GM12878 (cell line): ENCODE measurements at regions not wholly inside any gene's neighbourhood (a gene's known extent, or its start where the extent isn't known, plus 50 kb on each side); places are given as distances from the start of the nearest gene placed in this dataset.

ENCODE experiments used
- ATAC-seq: fragments of 200-7000 bp; cut with Tn5 transposase; 3 replicates; pipeline ENCODE4 v1.9.1; 2020; ENCODE audit warnings: mild to moderate bottlenecking, moderate library complexity
- BruUV-seq: library from RNA; stranded (reverse); fragments of 400-500 nt; replicated peaks from 2 replicates; lab custom pipeline; 2021; lab: Mats Ljungman, UMichigan
- CTCF ChIA-PET: fragments of 300-600 bp; sonication (Branson Sonifier 250); formaldehyde crosslinking; extraction: SDS; loops from one replicate; lab custom pipeline; 2021; ENCODE audit warnings: inconsistent platforms; lab: Yijun Ruan, JAX
- POLR2A ChIA-PET: fragments of 350-600 bp; formaldehyde crosslinking; extraction: SDS; loops from one replicate; lab custom pipeline; 2021; ENCODE audit warnings: inconsistent platforms; lab: Charles Lee
- RAD21 ChIA-PET: fragments of 300-600 bp; sonication (Branson Sonifier 250); formaldehyde crosslinking; loops from one replicate; lab custom pipeline; 2023; ENCODE audit warnings: antibody characterized with exemption; ENCODE audit not compliant: unreplicated experiment; lab: Charles Lee
- SMC1A ChIA-PET: fragments of 300-600 bp; sonication (Branson Sonifier 250); formaldehyde crosslinking; loops from one replicate; lab custom pipeline; 2023; ENCODE audit not compliant: unreplicated experiment, uncharacterized antibody; lab: Charles Lee
- DNase-seq: peaks from one replicate; pipeline ENCODE4 v3.0.0-alpha.2; 2011; ENCODE audit warnings: low read depth, low spot score
- FAIRE-seq: peaks from 3 replicates; lab custom pipeline; 2011; peaks lifted over from hg19 to GRCh38; lab: Jason Lieb, UNC
- H2AFZ ChIP-seq: 2 replicates; pipeline ENCODE4 v1.6.0; 2011; ENCODE audit warnings: low read depth, low read length, control low read depth; ENCODE audit not compliant: control insufficient read depth
- H3K27ac ChIP-seq: 2 replicates; pipeline ENCODE4 v1.5.1; 2011; ENCODE audit warnings: control low read depth; ENCODE audit not compliant: control insufficient read depth, insufficient read depth
- H3K27me3 ChIP-seq, 2 experiments: replicated peaks in 1 of 2; 2 replicates each; pipeline versions ENCODE4 v1.6.0 to v1.6.1; 2011; ENCODE audit warnings: low read length in 1 of 2; ENCODE audit not compliant: control insufficient read depth in 2 of 2, insufficient read depth in 2 of 2
- H3K36me3 ChIP-seq, 2 experiments: 2 replicates each; pipeline ENCODE4 v1.5.1; 2011; ENCODE audit warnings: low read length in 1 of 2; ENCODE audit not compliant: control insufficient read depth in 2 of 2, insufficient read depth in 2 of 2
- H3K4me1 ChIP-seq: 2 replicates; pipeline ENCODE4 v1.6.1; 2011; ENCODE audit warnings: mild to moderate bottlenecking, low read length, moderate library complexity, mixed read lengths; ENCODE audit not compliant: control insufficient read depth, insufficient read depth
- H3K4me2 ChIP-seq: 2 replicates; pipeline ENCODE4 v1.6.0; 2011; ENCODE audit warnings: control low read depth; ENCODE audit not compliant: control insufficient read depth, insufficient read depth
- H3K4me3 ChIP-seq: fragments of 200-600 bp; sonication (generic); 2 replicates; pipeline ENCODE4 v1.5.1; 2016
- H3K79me2 ChIP-seq: 2 replicates; pipeline ENCODE4 v1.6.0; 2011; ENCODE audit warnings: low read length; ENCODE audit not compliant: control insufficient read depth, insufficient read depth
- H3K9ac ChIP-seq: 2 replicates; pipeline ENCODE4 v1.8.0; 2011; ENCODE audit warnings: low read length, control low read depth, mixed read lengths; ENCODE audit not compliant: control insufficient read depth, insufficient read depth
- H3K9me3 ChIP-seq: replicated peaks from 3 replicates; pipeline ENCODE4 v1.5.1; 2011; ENCODE audit warnings: mild to moderate bottlenecking, low read length; ENCODE audit not compliant: control insufficient read depth, insufficient read depth
- H4K20me1 ChIP-seq: 2 replicates; pipeline ENCODE4 v1.6.0; 2011; ENCODE audit not compliant: control insufficient read depth, insufficient read depth
- CHD2 ChIP-seq: IDR thresholded peaks from 2 replicates; pipeline ENCODE4 v1.6.1; 2011; ENCODE audit warnings: low read depth, low read length, improper control_type of control experiment, borderline replicate concordance
- IKZF1 ChIP-seq: fragments of 450-650 bp; conservative IDR thresholded peaks from 2 replicates; pipeline ENCODE4 v1.6.1; 2017; ENCODE audit warnings: antibody characterized with exemption, mild to moderate bottlenecking
- PAX5 ChIP-seq: IDR thresholded peaks from 2 replicates; pipeline ENCODE4 v1.6.1; 2011; ENCODE audit warnings: low read depth, low read length, borderline replicate concordance
- RB1 ChIP-seq: fragments of 450-650 bp; formaldehyde crosslinking; IDR thresholded peaks from 2 replicates; pipeline ENCODE4 v1.6.1; 2017; ENCODE audit warnings: mild to moderate bottlenecking, borderline replicate concordance
- SMAD1 ChIP-seq: fragments of 450-650 bp; IDR thresholded peaks from 2 replicates; pipeline ENCODE4 v1.6.1; 2018; ENCODE audit warnings: mild to moderate bottlenecking, low read depth; ENCODE audit not compliant: partially characterized antibody
- SREBF1 ChIP-seq: IDR thresholded peaks from 2 replicates; pipeline ENCODE4 v1.6.1; 2012; ENCODE audit warnings: mild to moderate bottlenecking, low read length
- WGBS: methylation state at CpG from one replicate; pipeline ENCODE4 v1.1.6; 2016; ENCODE audit warnings: low lambda C conversion rate; ENCODE audit not compliant: insufficient replicate concordance, insufficient coverage; ENCODE audit errors: missing lambda C conversion rate; 5-methylcytosine and 5-hydroxymethylcytosine counted together
- in situ Hi-C: fragments of 300-500 bp; cut with MboI; formaldehyde crosslinking; loops from 9 replicates; pipeline ENCODE4 v1.14.3; 2018; ENCODE audit warnings: mixed read lengths
- intact Hi-C: fragments of 100-400 bp; cut with micrococcal nuclease; formaldehyde crosslinking; loops from one replicate; pipeline ENCODE4 v1.14.2; 2022; ENCODE audit not compliant: unreplicated experiment
- TF ChIP-seq, protein P1 (sequence below): fragments of 150-350 bp; IDR thresholded peaks from 2 replicates; pipeline ENCODE4 v1.6.1; 2016; ENCODE audit warnings: low read depth, low read length
- TF ChIP-seq, protein P2 (sequence below): fragments of 450-650 bp; IDR thresholded peaks from 2 replicates; pipeline ENCODE4 v1.6.1; 2017; ENCODE audit warnings: mild to moderate bottlenecking, moderate library complexity

DNA sequence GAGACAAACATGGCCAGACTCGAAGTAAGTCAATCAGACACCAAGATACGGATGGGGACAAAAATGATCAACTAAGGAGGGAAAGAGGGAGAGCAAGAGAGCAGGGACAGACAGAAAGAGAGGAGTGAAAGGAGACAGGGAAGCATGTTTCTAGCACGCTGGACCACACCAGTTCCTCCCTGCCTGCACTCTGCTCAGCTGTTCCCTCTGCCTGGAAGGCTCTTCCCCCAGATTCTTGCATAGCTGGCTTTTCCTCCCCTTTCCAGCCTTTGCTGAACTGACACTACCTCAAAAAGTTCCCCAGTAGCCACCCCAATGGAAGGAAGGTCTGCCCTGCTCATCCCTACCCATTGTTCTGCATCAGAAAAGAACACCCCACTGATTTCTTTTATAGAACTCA is 185.9 kb downstream of the MAFB start:
- in situ Hi-C loops = no loop called here
- no peak overlapping the region for H3K27ac ChIP-seq
- no peaks in the 10 kb centered on the region for H3K36me3 ChIP-seq
- no peaks in the 10 kb centered on the region for H3K27me3 ChIP-seq
- H3K4me2 ChIP-seq = no peak overlapping the region
- RAD21 ChIA-PET = no interaction called here
- TF ChIP-seq, protein P1, sequence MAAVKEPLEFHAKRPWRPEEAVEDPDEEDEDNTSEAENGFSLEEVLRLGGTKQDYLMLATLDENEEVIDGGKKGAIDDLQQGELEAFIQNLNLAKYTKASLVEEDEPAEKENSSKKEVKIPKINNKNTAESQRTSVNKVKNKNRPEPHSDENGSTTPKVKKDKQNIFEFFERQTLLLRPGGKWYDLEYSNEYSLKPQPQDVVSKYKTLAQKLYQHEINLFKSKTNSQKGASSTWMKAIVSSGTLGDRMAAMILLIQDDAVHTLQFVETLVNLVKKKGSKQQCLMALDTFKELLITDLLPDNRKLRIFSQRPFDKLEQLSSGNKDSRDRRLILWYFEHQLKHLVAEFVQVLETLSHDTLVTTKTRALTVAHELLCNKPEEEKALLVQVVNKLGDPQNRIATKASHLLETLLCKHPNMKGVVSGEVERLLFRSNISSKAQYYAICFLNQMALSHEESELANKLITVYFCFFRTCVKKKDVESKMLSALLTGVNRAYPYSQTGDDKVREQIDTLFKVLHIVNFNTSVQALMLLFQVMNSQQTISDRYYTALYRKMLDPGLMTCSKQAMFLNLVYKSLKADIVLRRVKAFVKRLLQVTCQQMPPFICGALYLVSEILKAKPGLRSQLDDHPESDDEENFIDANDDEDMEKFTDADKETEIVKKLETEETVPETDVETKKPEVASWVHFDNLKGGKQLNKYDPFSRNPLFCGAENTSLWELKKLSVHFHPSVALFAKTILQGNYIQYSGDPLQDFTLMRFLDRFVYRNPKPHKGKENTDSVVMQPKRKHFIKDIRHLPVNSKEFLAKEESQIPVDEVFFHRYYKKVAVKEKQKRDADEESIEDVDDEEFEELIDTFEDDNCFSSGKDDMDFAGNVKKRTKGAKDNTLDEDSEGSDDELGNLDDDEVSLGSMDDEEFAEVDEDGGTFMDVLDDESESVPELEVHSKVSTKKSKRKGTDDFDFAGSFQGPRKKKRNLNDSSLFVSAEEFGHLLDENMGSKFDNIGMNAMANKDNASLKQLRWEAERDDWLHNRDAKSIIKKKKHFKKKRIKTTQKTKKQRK = no peak
- TF ChIP-seq CHD2 (no peak), SMAD1 (no peak), RB1 (no peak), SREBF1 (no peak), IKZF1 (no peak), PAX5 (no peak)
- TF ChIP-seq, protein P2, sequence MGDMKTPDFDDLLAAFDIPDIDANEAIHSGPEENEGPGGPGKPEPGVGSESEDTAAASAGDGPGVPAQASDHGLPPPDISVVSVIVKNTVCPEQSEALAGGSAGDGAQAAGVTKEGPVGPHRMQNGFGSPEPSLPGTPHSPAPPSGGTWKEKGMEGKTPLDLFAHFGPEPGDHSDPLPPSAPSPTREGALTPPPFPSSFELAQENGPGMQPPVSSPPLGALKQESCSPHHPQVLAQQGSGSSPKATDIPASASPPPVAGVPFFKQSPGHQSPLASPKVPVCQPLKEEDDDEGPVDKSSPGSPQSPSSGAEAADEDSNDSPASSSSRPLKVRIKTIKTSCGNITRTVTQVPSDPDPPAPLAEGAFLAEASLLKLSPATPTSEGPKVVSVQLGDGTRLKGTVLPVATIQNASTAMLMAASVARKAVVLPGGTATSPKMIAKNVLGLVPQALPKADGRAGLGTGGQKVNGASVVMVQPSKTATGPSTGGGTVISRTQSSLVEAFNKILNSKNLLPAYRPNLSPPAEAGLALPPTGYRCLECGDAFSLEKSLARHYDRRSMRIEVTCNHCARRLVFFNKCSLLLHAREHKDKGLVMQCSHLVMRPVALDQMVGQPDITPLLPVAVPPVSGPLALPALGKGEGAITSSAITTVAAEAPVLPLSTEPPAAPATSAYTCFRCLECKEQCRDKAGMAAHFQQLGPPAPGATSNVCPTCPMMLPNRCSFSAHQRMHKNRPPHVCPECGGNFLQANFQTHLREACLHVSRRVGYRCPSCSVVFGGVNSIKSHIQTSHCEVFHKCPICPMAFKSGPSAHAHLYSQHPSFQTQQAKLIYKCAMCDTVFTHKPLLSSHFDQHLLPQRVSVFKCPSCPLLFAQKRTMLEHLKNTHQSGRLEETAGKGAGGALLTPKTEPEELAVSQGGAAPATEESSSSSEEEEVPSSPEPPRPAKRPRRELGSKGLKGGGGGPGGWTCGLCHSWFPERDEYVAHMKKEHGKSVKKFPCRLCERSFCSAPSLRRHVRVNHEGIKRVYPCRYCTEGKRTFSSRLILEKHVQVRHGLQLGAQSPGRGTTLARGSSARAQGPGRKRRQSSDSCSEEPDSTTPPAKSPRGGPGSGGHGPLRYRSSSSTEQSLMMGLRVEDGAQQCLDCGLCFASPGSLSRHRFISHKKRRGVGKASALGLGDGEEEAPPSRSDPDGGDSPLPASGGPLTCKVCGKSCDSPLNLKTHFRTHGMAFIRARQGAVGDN = no peak
- TF ChIP-seq, all 136 proteins: peak for 0
- POLR2A ChIA-PET = no interaction called here
- WGBS = 3% methylated on average over 3 of the region's 3 CpGs
- SMC1A ChIA-PET = no interaction called here
- H3K4me1 ChIP-seq = peaks cover 4% of the 10 kb centered on the region
- intact Hi-C loops = no loop called here
- H3K4me3 ChIP-seq = no peak overlapping the region
- CTCF ChIA-PET = no interaction called here
- H3K79me2 ChIP-seq = no peaks in the 10 kb centered on the region
- no TSS peak for BruUV-seq
- no peak overlapping the region for H2AFZ ChIP-seq
- FAIRE-seq (no peak), ATAC-seq (no peak), DNase-seq (no peak)
- H3K9me3 ChIP-seq = no peaks in the 10 kb centered on the region
- no peak overlapping the region for H3K9ac ChIP-seq
- H4K20me1 ChIP-seq = no peaks in the 10 kb centered on the region; the same call in 1 of the 2 replicates
